T-cell (primary cell): ENCODE measurements at regions not wholly inside any gene's neighbourhood (a gene's known extent, or its start where the extent isn't known, plus 50 kb on each side); places are given as distances from the start of the nearest gene placed in this dataset.

ENCODE experiments used
- ATAC-seq, 4 experiments: fragments of 200-7000 bp in 3 of 4; fragments of 150-1000 bp in 1 of 4; cut with Tn5 transposase; replicated peaks in 1 of 4; 1 replicate in 3 of 4; 2 replicates in 1 of 4; pipeline ENCODE4 v1.10.0; 2021; ENCODE audit warnings: moderate library complexity in 3 of 4, mild to moderate bottlenecking in 2 of 4, moderate number of reproducible peaks in 1 of 4
- CTCF ChIA-PET, 2 donors: fragments of 300-600 bp; sonication (Branson Sonifier 250); formaldehyde crosslinking; loops; one replicate each; lab custom pipeline; 2022; ENCODE audit warnings: antibody characterized with exemption in 2 of 2; lab: Charles Lee
- POLR2A ChIA-PET, 2 donors: fragments of 300-600 bp; sonication (Branson Sonifier 250); formaldehyde crosslinking; loops; one replicate each; lab custom pipeline; 2022; ENCODE audit warnings: antibody characterized with exemption in 2 of 2; lab: Charles Lee
- DNase-seq, 35 experiments: peaks; one replicate each; pipeline versions ENCODE4 v3.0.0 to v3.0.0-alpha.2; 2013 to 2023
- H3K27ac ChIP-seq: one replicate; pipeline ENCODE4 v1.5.1; 2013; ENCODE audit warnings: low read length
- H3K27me3 ChIP-seq, 2 experiments: replicated peaks in 1 of 2; 1 replicate in 1 of 2; 2 replicates in 1 of 2; pipeline versions ENCODE4 v1.6.1 to v1.7.0; 2013; ENCODE audit warnings: low read length in 1 of 2, mixed read lengths in 1 of 2; ENCODE audit not compliant: control insufficient read depth in 2 of 2, insufficient read depth in 2 of 2; ENCODE audit errors: extremely low read depth in 1 of 2
- H3K36me3 ChIP-seq, 2 donors: 1 replicate in 1 of 2; 2 replicates in 1 of 2; pipeline versions ENCODE4 v1.6.1 to v1.7.0; 2013; ENCODE audit warnings: low read length in 1 of 2; ENCODE audit not compliant: control insufficient read depth in 2 of 2, insufficient read depth in 1 of 2; ENCODE audit errors: extremely low read depth in 1 of 2
- H3K4me1 ChIP-seq, 2 experiments: 1 replicate in 1 of 2; 2 replicates in 1 of 2; pipeline versions ENCODE4 v1.6.1 to v1.7.0; 2013; ENCODE audit warnings: low read length in 2 of 2, mixed read lengths in 1 of 2; ENCODE audit not compliant: insufficient read depth in 2 of 2, control insufficient read depth in 1 of 2; ENCODE audit errors: extremely low read depth in 1 of 2
- H3K4me3 ChIP-seq, 2 donors: 1 replicate in 1 of 2; 2 replicates in 1 of 2; pipeline versions ENCODE4 v1.5.1 to v1.7.0; 2013; ENCODE audit warnings: mild to moderate bottlenecking in 2 of 2, low read length in 1 of 2, moderate library complexity in 1 of 2; ENCODE audit not compliant: control insufficient read depth in 1 of 2; ENCODE audit errors: extremely low read depth in 1 of 2
- H3K9me3 ChIP-seq: 2 replicates; pipeline ENCODE4 v1.7.0; 2013
- H3K27ac Mint-ChIP-seq, 2 donors: one replicate each; pipeline ENCODE4 v1.8.0; 2020 to 2021; ENCODE audit warnings: mild to moderate bottlenecking in 2 of 2, mixed read lengths in 2 of 2
- H3K27me3 Mint-ChIP-seq, 2 donors: one replicate each; pipeline ENCODE4 v1.8.0; 2021 to 2022; ENCODE audit warnings: mixed read lengths in 2 of 2
- H3K36me3 Mint-ChIP-seq: one replicate; pipeline ENCODE4 v1.8.0; 2021; ENCODE audit warnings: mixed read lengths
- H3K4me1 Mint-ChIP-seq, 3 donors: one replicate each; pipeline ENCODE4 v1.8.0; 2020 to 2022; ENCODE audit warnings: mixed read lengths in 3 of 3, mild to moderate bottlenecking in 1 of 3
- H3K4me3 Mint-ChIP-seq, 3 donors: one replicate each; pipeline ENCODE4 v1.8.0; 2020 to 2022; ENCODE audit warnings: mild to moderate bottlenecking in 3 of 3, mixed read lengths in 3 of 3, moderate library complexity in 3 of 3
- H3K9me3 Mint-ChIP-seq, 3 donors: one replicate each; pipeline ENCODE4 v1.8.0; 2020 to 2022; ENCODE audit warnings: mixed read lengths in 3 of 3
- WGBS: methylation state at CpG from one replicate; pipeline ENCODE4 v1.1.5; 2013; ENCODE audit warnings: missing lambda C conversion rate; ENCODE audit not compliant: insufficient coverage; 5-methylcytosine and 5-hydroxymethylcytosine counted together

DNA sequence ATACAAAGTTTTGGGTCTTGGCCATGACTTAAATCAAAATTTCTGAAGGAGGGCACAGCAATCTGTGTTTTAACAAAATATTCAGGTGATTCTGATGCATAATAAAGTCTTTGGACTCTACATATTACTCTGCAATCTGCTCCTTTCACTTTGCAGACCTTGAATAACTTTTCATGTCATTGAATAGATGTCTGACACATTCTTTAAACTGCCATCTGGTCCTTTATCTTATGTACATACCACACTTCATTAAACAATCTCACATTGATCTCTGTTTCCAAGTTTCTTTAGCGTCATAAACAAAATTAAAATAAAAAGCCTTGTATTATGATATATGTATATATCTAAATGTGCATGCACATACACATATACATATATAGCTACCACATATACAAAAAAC, 831.2 kb downstream of the MAFB start:
- H3K9me3 Mint-ChIP-seq: peaks cover 3 to 11% (median 4%) of the 10 kb centered on the region in 3 donors
- ChIA-PET POLR2A (no interaction called here), CTCF (no interaction called here)
- ATAC-seq: no peak
- H3K4me3 Mint-ChIP-seq: no peak overlapping the region
- H3K4me1 ChIP-seq: no peaks in the 10 kb centered on the region
- H3K4me1 Mint-ChIP-seq: no peaks in the 10 kb centered on the region
- no peak overlapping the region for H3K27ac Mint-ChIP-seq
- H3K36me3 Mint-ChIP-seq: no peaks in the 10 kb centered on the region
- H3K27me3 ChIP-seq: no peaks in the 10 kb centered on the region
- H3K9me3 ChIP-seq: no peaks in the 10 kb centered on the region
- no CpG with 5 or more reads among the region's 1 CpG for WGBS
- DNase-seq: no peak
- no peaks in the 10 kb centered on the region for H3K36me3 ChIP-seq
- H3K4me3 ChIP-seq: no peak overlapping the region
- H3K27me3 Mint-ChIP-seq: peaks cover 4% of the 10 kb centered on the region in 2 donors
- H3K27ac ChIP-seq: no peak overlapping the region

DNA sequence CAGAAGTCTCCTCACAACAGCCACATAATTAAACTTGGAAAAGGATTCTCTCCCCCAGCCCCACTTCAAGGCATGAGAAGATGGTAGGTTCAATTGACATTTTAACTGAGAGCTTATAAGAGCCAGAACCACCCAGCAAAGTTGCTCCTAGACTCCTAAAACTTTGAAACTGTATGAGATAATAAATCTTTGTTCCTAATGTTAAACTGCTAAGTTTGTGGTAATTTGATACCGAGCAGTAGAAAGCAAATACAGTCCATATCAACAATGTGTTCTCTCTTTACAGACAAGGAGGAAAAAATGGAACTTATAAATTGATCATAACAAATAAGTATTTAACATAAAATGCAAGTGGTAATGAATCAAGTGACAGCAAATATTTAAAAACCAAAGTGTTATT, 831.8 kb downstream of the MAFB start:
- no peak overlapping the region for H3K4me3 ChIP-seq
- ChIA-PET POLR2A (no interaction called here), CTCF (no interaction called here)
- Mint-ChIP-seq H3K4me1 (no peaks in the 10 kb centered on the region), H3K36me3 (no peaks in the 10 kb centered on the region), H3K27ac (no peak overlapping the region), H3K4me3 (no peak overlapping the region), H3K27me3 (peaks cover under 1 to 4% of the 10 kb centered on the region in 2 donors), H3K9me3 (peaks cover 3 to 11% (median 4%) of the 10 kb centered on the region in 3 donors)
- H3K27ac ChIP-seq: no peak overlapping the region
- no peaks in the 10 kb centered on the region for H3K4me1 ChIP-seq
- no CpG with 5 or more reads among the region's 1 CpG for WGBS
- DNase-seq: no peak
- no peaks in the 10 kb centered on the region for H3K27me3 ChIP-seq
- no peaks in the 10 kb centered on the region for H3K9me3 ChIP-seq
- ATAC-seq: no peak
- H3K36me3 ChIP-seq: no peaks in the 10 kb centered on the region

DNA sequence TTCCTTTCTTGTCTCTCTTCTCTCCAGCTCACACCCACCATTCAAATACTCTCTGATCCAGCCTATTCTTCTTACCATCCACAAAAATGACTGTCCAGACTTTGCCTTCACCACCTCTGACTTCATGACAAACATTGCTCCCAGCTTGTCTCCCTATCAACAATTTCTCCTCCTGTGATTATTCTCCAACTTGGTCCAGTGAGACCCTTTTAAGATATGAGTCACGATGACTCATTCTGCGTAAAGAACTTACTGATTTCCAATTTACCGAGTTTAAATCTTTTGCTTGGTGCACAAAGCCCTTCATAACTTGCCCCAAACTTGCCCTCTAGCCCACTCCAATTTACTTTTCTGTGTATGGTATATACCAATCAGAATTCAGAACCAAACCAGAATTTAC, 833.2 kb downstream of the MAFB start:
- ChIA-PET CTCF (no interaction called here), POLR2A (no interaction called here)
- ATAC-seq (no peak), DNase-seq (no peak)
- 100% methylated on average over 1 of the region's 3 CpGs for WGBS
- Mint-ChIP-seq H3K27me3 (peaks cover 0 to 4% of the 10 kb centered on the region in 2 donors), H3K36me3 (no peaks in the 10 kb centered on the region), H3K4me3 (no peak overlapping the region), H3K9me3 (peaks cover 3 to 11% (median 4%) of the 10 kb centered on the region in 3 donors), H3K27ac (no peak overlapping the region), H3K4me1 (no peaks in the 10 kb centered on the region)
- Histone ChIP-seq H3K36me3 (no peaks in the 10 kb centered on the region), H3K9me3 (no peaks in the 10 kb centered on the region), H3K4me1 (no peaks in the 10 kb centered on the region), H3K27ac (no peak overlapping the region), H3K27me3 (no peaks in the 10 kb centered on the region), H3K4me3 (no peak overlapping the region)

DNA sequence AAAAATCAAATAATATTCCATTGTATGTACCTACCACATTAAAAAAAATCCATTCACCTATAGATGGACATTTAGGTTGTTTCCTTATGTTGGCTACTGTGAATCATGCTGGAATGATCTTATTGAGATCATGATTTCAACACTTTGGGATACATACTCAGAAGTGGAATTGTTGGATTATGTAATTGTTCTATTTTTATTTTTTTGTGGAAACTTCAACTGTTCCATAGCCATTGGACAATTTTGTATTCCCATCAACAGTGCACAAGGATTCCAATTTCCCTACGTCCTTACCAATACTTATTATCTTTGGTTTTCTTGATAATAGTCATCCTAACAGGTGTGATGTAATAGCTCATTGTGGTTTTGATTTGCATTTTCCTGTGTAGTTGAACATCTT, 834.0 kb downstream of the MAFB start:
- no peaks in the 10 kb centered on the region for H3K9me3 ChIP-seq
- H3K27me3 ChIP-seq: no peaks in the 10 kb centered on the region
- no peak overlapping the region for H3K27ac Mint-ChIP-seq
- no peaks in the 10 kb centered on the region for H3K4me1 Mint-ChIP-seq
- ChIA-PET CTCF (no interaction called here), POLR2A (no interaction called here)
- peaks cover 0 to 4% of the 10 kb centered on the region in 2 donors for H3K27me3 Mint-ChIP-seq
- peaks cover 3 to 11% (median 4%) of the 10 kb centered on the region in 3 donors for H3K9me3 Mint-ChIP-seq
- H3K36me3 Mint-ChIP-seq: no peaks in the 10 kb centered on the region
- H3K4me3 ChIP-seq: no peak overlapping the region
- H3K27ac ChIP-seq: no peak overlapping the region
- H3K36me3 ChIP-seq: no peaks in the 10 kb centered on the region
- DNase-seq (no peak), ATAC-seq (no peak)
- H3K4me3 Mint-ChIP-seq: no peak overlapping the region
- WGBS: no CpG with 5 or more reads among the region's 1 CpG
- H3K4me1 ChIP-seq: no peaks in the 10 kb centered on the region

DNA sequence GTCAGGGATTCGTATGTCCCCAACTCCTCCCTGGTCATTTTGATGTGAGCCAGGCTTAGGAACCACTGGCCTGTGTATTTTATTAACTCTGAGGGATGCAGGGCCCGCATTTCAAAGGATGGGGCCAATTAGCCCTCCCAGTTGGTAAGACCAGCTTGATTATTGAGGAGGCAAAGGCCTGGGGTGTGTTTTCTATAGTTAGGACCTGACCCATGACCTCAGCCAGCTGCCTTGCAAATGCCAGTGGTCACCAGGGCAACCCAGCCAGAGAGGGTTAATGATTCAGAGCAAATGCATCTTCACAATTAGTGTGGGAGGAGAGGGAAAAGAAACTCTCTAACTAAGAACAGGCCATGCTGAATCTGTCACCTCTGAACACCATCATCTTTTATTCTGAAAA, 835.4 kb downstream of the MAFB start:
- Mint-ChIP-seq H3K27me3 (peaks cover 0 to 4% of the 10 kb centered on the region in 2 donors), H3K4me3 (no peak overlapping the region), H3K9me3 (peaks cover 2 to 10% (median 3%) of the 10 kb centered on the region in 3 donors), H3K4me1 (no peaks in the 10 kb centered on the region), H3K27ac (no peak overlapping the region), H3K36me3 (no peaks in the 10 kb centered on the region)
- Histone ChIP-seq H3K4me1 (no peaks in the 10 kb centered on the region), H3K4me3 (no peak overlapping the region), H3K27ac (no peak overlapping the region), H3K9me3 (no peaks in the 10 kb centered on the region), H3K36me3 (no peaks in the 10 kb centered on the region), H3K27me3 (no peaks in the 10 kb centered on the region)
- WGBS: 83% methylated on average over 1 of the region's 2 CpGs
- no peak for ATAC-seq
- DNase-seq: no peak
- ChIA-PET CTCF (no interaction called here), POLR2A (no interaction called here)

DNA sequence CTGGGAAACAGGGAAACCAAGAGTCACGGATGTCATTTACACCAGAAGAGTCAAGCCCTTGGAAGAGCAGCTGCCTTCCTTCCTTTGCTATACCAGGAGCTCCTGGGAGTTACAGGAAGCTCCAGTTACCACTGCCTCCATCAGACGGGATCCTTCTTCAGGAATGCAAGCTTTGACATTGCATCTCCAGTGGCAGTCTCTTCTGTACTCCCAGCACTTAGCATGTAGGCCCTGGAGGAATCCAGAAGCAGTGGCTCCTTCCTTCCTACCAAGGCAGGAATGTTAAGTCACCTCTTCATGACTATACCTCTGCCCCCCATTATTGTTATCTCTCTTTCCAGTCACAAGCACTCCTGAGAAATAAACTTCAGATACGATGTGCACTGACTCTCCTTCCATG, 836.0 kb downstream of the MAFB start:
- POLR2A ChIA-PET: no interaction called here

DNA sequence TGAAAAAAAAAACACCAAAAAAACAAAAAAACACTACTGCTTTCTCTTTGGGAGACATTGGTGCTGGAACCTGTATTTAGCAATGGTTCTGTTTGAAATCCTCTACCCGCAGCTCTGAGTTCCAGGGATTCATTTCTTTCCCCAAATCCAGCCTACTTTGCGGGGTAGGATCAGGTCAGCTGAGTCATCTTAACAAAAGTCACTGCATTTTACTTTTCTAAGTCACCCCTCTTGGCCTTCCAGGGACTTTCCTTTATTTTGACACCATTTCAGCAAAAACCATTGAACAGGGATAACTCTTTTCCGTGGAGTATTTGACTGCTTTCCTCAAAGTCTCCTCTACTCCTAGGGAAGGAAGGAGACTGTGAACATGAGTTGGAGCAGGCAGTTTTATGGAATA, 837.6 kb downstream of the MAFB start:
- no peak overlapping the region for H3K4me3 Mint-ChIP-seq
- H3K4me1 Mint-ChIP-seq: no peaks in the 10 kb centered on the region
- ChIA-PET CTCF (no interaction called here), POLR2A (no interaction called here)
- Histone ChIP-seq H3K9me3 (no peaks in the 10 kb centered on the region), H3K27ac (no peak overlapping the region), H3K36me3 (no peaks in the 10 kb centered on the region), H3K27me3 (no peaks in the 10 kb centered on the region), H3K4me1 (no peaks in the 10 kb centered on the region), H3K4me3 (no peak overlapping the region)
- peaks cover 0 to 7% (median 0%) of the 10 kb centered on the region in 3 donors for H3K9me3 Mint-ChIP-seq
- no peaks in the 10 kb centered on the region for H3K36me3 Mint-ChIP-seq
- no peaks in the 10 kb centered on the region for H3K27me3 Mint-ChIP-seq
- no peak for DNase-seq
- 92% methylated on average over 2 of the region's 3 CpGs for WGBS
- H3K27ac Mint-ChIP-seq: no peak overlapping the region
- ATAC-seq: no peak

More for the DNA sequence above, 836.0 kb downstream of the MAFB start:
- no peaks in the 10 kb centered on the region for H3K27me3 ChIP-seq
- H3K4me3 ChIP-seq: no peak overlapping the region
- no peaks in the 10 kb centered on the region for H3K4me1 ChIP-seq
- CTCF ChIA-PET: no interaction called here
- Mint-ChIP-seq H3K36me3 (no peaks in the 10 kb centered on the region), H3K4me1 (no peaks in the 10 kb centered on the region), H3K4me3 (no peak overlapping the region), H3K27me3 (no peaks in the 10 kb centered on the region), H3K9me3 (peaks cover 0 to 7% (median 0%) of the 10 kb centered on the region in 3 donors), H3K27ac (no peak overlapping the region)
- no peak for ATAC-seq
- whole genome bisulfite sequencing: 56% methylated on average over 2 of the region's 3 CpGs
- H3K36me3 ChIP-seq: no peaks in the 10 kb centered on the region
- no peaks in the 10 kb centered on the region for H3K9me3 ChIP-seq
- no peak overlapping the region for H3K27ac ChIP-seq
- DNase-seq: no peak
